OCI-LY1 (cell line): ENCODE measurements at regions not wholly inside any gene's neighbourhood (a gene's known extent, or its start where the extent isn't known, plus 50 kb on each side); places are given as distances from the start of the nearest gene placed in this dataset.

Source experiments
- H2AFZ ChIP-seq: fragments of 200-600 bp; sonication (generic), shearing (Covaris generic); 2 replicates; pipeline ENCODE4 v1.6.0; 2014; ENCODE audit warnings: antibody characterized with exemption, mild to moderate bottlenecking, low read length
- H3F3A ChIP-seq: fragments of 200-600 bp; sonication (generic), shearing (Covaris generic); 2 replicates; pipeline ENCODE4 v1.6.0; 2014; ENCODE audit warnings: mild to moderate bottlenecking, antibody characterized with exemption, low read length, moderate library complexity; ENCODE audit not compliant: insufficient read depth
- H3K27ac ChIP-seq: fragments of 200-600 bp; sonication (generic); 2 replicates; pipeline ENCODE4 v1.5.1; 2014; ENCODE audit warnings: low read length, mixed run types, mild to moderate bottlenecking, low read depth; ENCODE audit not compliant: poor library complexity, severe bottlenecking
- H3K27me3 ChIP-seq: fragments of 200-600 bp; sonication (generic); 2 replicates; pipeline ENCODE4 v1.6.0; 2014; ENCODE audit warnings: antibody characterized with exemption, mild to moderate bottlenecking, low read length, moderate library complexity; ENCODE audit not compliant: insufficient read depth
- H3K36me3 ChIP-seq: fragments of 200-600 bp; sonication (generic); 2 replicates; pipeline ENCODE4 v1.6.1; 2014; ENCODE audit warnings: mild to moderate bottlenecking, antibody characterized with exemption, low read length, moderate library complexity, mixed read lengths; ENCODE audit not compliant: insufficient read depth
- H3K4me1 ChIP-seq: fragments of 200-600 bp; sonication (generic); 2 replicates; pipeline ENCODE4 v1.5.1; 2014; ENCODE audit warnings: mild to moderate bottlenecking, low read length, moderate library complexity; ENCODE audit not compliant: insufficient read depth, severe bottlenecking
- H3K4me2 ChIP-seq: fragments of 200-600 bp; sonication (generic), shearing (Covaris generic); 2 replicates; pipeline ENCODE4 v1.6.1; 2014; ENCODE audit warnings: low read length
- H3K4me3 ChIP-seq: fragments of 200-600 bp; sonication (generic); 2 replicates; pipeline ENCODE4 v1.5.1; 2014; ENCODE audit warnings: low read length, low read depth, mild to moderate bottlenecking, mixed read lengths; ENCODE audit not compliant: poor library complexity, severe bottlenecking
- H3K79me2 ChIP-seq: fragments of 200-600 bp; shearing (Covaris generic); 2 replicates; pipeline ENCODE4 v1.6.1; 2016; ENCODE audit warnings: mixed run types, low read length, mixed read lengths; ENCODE audit not compliant: insufficient read depth
- H3K9ac ChIP-seq: fragments of 200-600 bp; sonication (generic), shearing (Covaris generic); 2 replicates; pipeline ENCODE4 v1.6.1; 2014; ENCODE audit warnings: mild to moderate bottlenecking, low read length, mixed read lengths
- H3K9me2 ChIP-seq: fragments of 200-600 bp; sonication (generic), shearing (Covaris generic); 2 replicates; pipeline ENCODE4 v1.6.1; 2014; ENCODE audit warnings: low read depth, mild to moderate bottlenecking, low read length, mixed read lengths
- H3K9me3 ChIP-seq: fragments of 200-600 bp; shearing (Covaris generic); 2 replicates; pipeline ENCODE4 v1.6.1; 2014; ENCODE audit warnings: low read length, mixed read lengths
- H4K20me1 ChIP-seq: fragments of 200-600 bp; sonication (generic), shearing (Covaris generic); 2 replicates; pipeline ENCODE4 v1.6.0; 2016; ENCODE audit warnings: mild to moderate bottlenecking, low read length; ENCODE audit not compliant: insufficient read depth
- EZH2 ChIP-seq: fragments of 200-600 bp; sonication (generic), shearing (Covaris generic); IDR thresholded peaks from 2 replicates; pipeline ENCODE4 v1.8.0; 2017; ENCODE audit warnings: borderline replicate concordance, mixed run types, mild to moderate bottlenecking, antibody characterized with exemption, low read length, moderate library complexity, mixed read lengths
- TF ChIP-seq, protein P1 (sequence below): fragments of 200-600 bp; sonication (generic), shearing (Covaris generic); IDR thresholded peaks from 2 replicates; pipeline ENCODE4 v1.5.1; 2017; ENCODE audit warnings: mild to moderate bottlenecking, antibody characterized with exemption, low read length, moderate library complexity, mixed read lengths

DNA sequence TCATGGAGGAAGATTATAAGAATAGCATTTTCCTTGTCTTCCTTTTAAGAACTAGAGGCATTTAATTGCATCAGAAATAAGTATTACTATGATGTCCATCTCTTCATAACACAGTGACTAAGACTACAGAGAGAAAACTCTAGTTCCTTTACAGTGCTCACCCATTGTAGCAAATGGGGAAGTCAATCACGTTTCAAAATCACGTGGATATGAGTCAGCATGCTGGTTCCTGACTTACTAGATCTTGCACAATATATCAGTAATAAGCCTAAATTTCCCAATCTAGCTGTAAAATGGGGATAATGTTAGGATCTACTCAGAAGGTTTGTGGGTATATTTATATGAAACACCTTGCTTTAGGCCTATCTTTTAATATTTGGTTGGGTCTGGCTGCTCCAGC lies 254.8 kb upstream of the EOMES start:
- Histone ChIP-seq H2AFZ (no peak overlapping the region), H3K9me2 (no peaks in the 10 kb centered on the region), H3K36me3 (no peaks in the 10 kb centered on the region), H3K27ac (no peak overlapping the region), H3K4me1 (no peaks in the 10 kb centered on the region), H3K9ac (no peak overlapping the region), H4K20me1 (no peaks in the 10 kb centered on the region), H3K79me2 (no peaks in the 10 kb centered on the region), H3K4me2 (no peak overlapping the region), H3K9me3 (no peaks in the 10 kb centered on the region), H3K27me3 (no peaks in the 10 kb centered on the region), H3K4me3 (no peak overlapping the region), H3F3A (no peaks in the 10 kb centered on the region)
- TF ChIP-seq, protein P1, sequence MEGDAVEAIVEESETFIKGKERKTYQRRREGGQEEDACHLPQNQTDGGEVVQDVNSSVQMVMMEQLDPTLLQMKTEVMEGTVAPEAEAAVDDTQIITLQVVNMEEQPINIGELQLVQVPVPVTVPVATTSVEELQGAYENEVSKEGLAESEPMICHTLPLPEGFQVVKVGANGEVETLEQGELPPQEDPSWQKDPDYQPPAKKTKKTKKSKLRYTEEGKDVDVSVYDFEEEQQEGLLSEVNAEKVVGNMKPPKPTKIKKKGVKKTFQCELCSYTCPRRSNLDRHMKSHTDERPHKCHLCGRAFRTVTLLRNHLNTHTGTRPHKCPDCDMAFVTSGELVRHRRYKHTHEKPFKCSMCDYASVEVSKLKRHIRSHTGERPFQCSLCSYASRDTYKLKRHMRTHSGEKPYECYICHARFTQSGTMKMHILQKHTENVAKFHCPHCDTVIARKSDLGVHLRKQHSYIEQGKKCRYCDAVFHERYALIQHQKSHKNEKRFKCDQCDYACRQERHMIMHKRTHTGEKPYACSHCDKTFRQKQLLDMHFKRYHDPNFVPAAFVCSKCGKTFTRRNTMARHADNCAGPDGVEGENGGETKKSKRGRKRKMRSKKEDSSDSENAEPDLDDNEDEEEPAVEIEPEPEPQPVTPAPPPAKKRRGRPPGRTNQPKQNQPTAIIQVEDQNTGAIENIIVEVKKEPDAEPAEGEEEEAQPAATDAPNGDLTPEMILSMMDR, result no peak
- TF ChIP-seq EZH2, result no peak

DNA sequence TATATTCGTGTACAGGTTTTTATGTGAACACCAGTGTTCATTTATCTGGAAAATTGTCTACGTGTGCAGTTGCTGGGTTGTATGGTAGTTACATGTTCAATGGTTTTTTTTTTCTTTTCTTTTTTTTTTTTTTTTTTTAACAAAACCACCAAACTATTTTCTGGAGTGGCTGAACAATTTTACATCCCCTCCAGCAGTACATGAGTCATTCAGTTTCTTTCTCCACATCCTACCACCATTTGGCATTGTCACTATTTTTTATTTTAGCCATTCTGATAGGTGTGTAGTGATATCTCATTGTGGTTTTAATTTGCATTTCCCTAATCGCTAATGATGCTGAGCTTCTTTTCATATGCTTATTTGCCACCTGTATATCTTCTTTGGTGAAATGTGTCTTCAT lies 256.3 kb upstream of the EOMES start:
- H2AFZ ChIP-seq, result no peak overlapping the region

DNA sequence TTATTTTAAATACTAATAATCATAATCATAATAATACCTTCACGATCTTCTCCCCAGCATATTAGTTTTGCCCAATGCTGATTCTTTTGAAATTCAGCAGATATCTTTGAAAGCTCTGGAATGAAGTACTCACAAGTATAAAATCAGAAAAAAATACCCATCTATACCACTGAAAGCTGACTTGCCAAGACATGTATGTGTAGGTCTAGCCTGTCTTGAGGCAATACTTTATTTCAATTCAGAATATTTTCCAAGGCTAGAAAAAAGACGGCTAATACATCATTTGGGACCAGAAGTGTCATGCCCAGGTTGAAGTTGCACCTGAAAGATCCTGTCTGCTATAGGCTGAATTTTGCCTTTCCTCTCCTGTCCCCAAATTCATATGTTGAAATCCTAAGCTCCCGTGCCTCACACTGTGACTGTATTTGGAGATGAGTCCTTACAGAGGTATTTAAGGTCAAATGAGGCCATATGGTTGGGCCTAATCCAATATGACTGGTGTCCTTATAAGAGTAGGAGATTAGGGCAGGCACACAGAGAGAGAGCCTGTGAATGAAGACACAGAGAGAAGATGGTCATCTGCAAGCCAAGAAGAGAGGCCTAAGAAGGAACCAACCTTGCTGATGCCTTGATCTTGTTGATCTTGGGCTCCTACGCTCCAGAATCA lies 255.9 kb upstream of the CMC1 start:
- TF ChIP-seq, protein P1, result no peak
- TF ChIP-seq EZH2, result no peak

More for the DNA sequence above, 256.3 kb upstream of the EOMES start:
- Histone ChIP-seq H3K9me2 (no peaks in the 10 kb centered on the region), H3K4me3 (no peak overlapping the region), H3K9ac (no peak overlapping the region), H3K27ac (no peak overlapping the region), H4K20me1 (no peaks in the 10 kb centered on the region), H3K4me2 (no peak overlapping the region), H3K4me1 (no peaks in the 10 kb centered on the region), H3K79me2 (no peaks in the 10 kb centered on the region), H3K9me3 (no peaks in the 10 kb centered on the region), H3K36me3 (no peaks in the 10 kb centered on the region), H3F3A (no peaks in the 10 kb centered on the region), H3K27me3 (no peaks in the 10 kb centered on the region)
- TF ChIP-seq, protein P1, result no peak
- TF ChIP-seq EZH2, result no peak

More for the DNA sequence above, 255.9 kb upstream of the CMC1 start:
- Histone ChIP-seq H3K36me3 (no peaks in the 10 kb centered on the region), H3K27me3 (no peaks in the 10 kb centered on the region), H3K4me1 (no peaks in the 10 kb centered on the region), H3K4me3 (no peak overlapping the region), H3K79me2 (no peaks in the 10 kb centered on the region), H3K9me3 (no peaks in the 10 kb centered on the region), H4K20me1 (no peaks in the 10 kb centered on the region), H3K27ac (no peak overlapping the region), H3F3A (no peaks in the 10 kb centered on the region), H3K9me2 (no peaks in the 10 kb centered on the region), H3K4me2 (no peak overlapping the region), H3K9ac (no peak overlapping the region), H2AFZ (no peak overlapping the region)
